ENCODE measurements at regions not wholly inside any gene's neighbourhood (a gene's known extent, or its start where the extent isn't known, plus 50 kb on each side); places are given as distances from the start of the nearest gene placed in this dataset.

- H3K4me1 ChIP-seq (ENCODE audit: control insufficient read depth, insufficient read depth, low read length) = no peaks in the 10 kb centered on the region
- H3K4me3 ChIP-seq (ENCODE audit: low read length) = no peak overlapping the region
- WGBS (ENCODE audit: insufficient coverage) = no CpG with 5 or more reads among the region's 2 CpGs
These were observed 361.4 kb downstream of the EPHA4 start for GRCh38 chr2:221210686-221211085.

GRCh38 chr2:221211653-221212052 is 360.5 kb downstream of the EPHA4 start:
- DNase-seq = no peak
- Histone ChIP-seq H3K9me3 (replicated peaks; ENCODE audit: control insufficient read depth, low read depth, low read length) (no peaks in the 10 kb centered on the region), H3K36me3 (ENCODE audit: control insufficient read depth, insufficient read depth, low read length) (no peaks in the 10 kb centered on the region), H3K27me3 (ENCODE audit: control insufficient read depth, insufficient read depth, low read length) (no peaks in the 10 kb centered on the region), H3K4me3 (ENCODE audit: low read length) (no peak overlapping the region), H3K4me1 (ENCODE audit: control insufficient read depth, insufficient read depth, low read length) (no peaks in the 10 kb centered on the region), H3K27ac (ENCODE audit: low read length) (no peak overlapping the region)
- WGBS (ENCODE audit: insufficient coverage) = no CpG with 5 or more reads among the region's 3 CpGs

More at GRCh38 chr2:221210686-221211085, 361.4 kb downstream of the EPHA4 start:
- H3K9me3 ChIP-seq (replicated peaks; ENCODE audit: control insufficient read depth, low read depth, low read length) = no peaks in the 10 kb centered on the region
- H3K27ac ChIP-seq (ENCODE audit: low read length) = no peak overlapping the region
- no peaks in the 10 kb centered on the region for H3K27me3 ChIP-seq (ENCODE audit: control insufficient read depth, insufficient read depth, low read length)
- DNase-seq = no peak
- H3K36me3 ChIP-seq (ENCODE audit: control insufficient read depth, insufficient read depth, low read length) = no peaks in the 10 kb centered on the region

GRCh38 chr2:221212105-221212504 is 360.0 kb downstream of the EPHA4 start:
- Histone ChIP-seq H3K36me3 (ENCODE audit: control insufficient read depth, insufficient read depth, low read length) (no peaks in the 10 kb centered on the region), H3K9me3 (replicated peaks; ENCODE audit: control insufficient read depth, low read depth, low read length) (no peaks in the 10 kb centered on the region), H3K4me1 (ENCODE audit: control insufficient read depth, insufficient read depth, low read length) (no peaks in the 10 kb centered on the region), H3K4me3 (ENCODE audit: low read length) (no peak overlapping the region), H3K27me3 (ENCODE audit: control insufficient read depth, insufficient read depth, low read length) (no peaks in the 10 kb centered on the region), H3K27ac (ENCODE audit: low read length) (no peak overlapping the region)
- WGBS (ENCODE audit: insufficient coverage) = 80% methylated on average over 1 of the region's 2 CpGs
- DNase-seq = no peak

- H3K27me3 ChIP-seq (ENCODE audit: control insufficient read depth, insufficient read depth, low read length) = no peaks in the 10 kb centered on the region
- WGBS (ENCODE audit: insufficient coverage) = no CpG with 5 or more reads among the region's 1 CpG
- no peaks in the 10 kb centered on the region for H3K4me1 ChIP-seq (ENCODE audit: control insufficient read depth, insufficient read depth, low read length)
- H3K9me3 ChIP-seq (replicated peaks; ENCODE audit: control insufficient read depth, low read depth, low read length) = no peaks in the 10 kb centered on the region
- H3K4me3 ChIP-seq (ENCODE audit: low read length) = no peak overlapping the region
- H3K36me3 ChIP-seq (ENCODE audit: control insufficient read depth, insufficient read depth, low read length) = no peaks in the 10 kb centered on the region
- no peak overlapping the region for H3K27ac ChIP-seq (ENCODE audit: low read length)
- DNase-seq = no peak
These were observed 356.6 kb downstream of the EPHA4 start for GRCh38 chr2:221215487-221215886.

- no peak overlapping the region for H3K4me3 ChIP-seq (ENCODE audit: low read length)
These were observed 355.5 kb downstream of the EPHA4 start for GRCh38 chr2:221216636-221217035.

GRCh38 chr2:221225752-221226151 is 346.4 kb downstream of the EPHA4 start:
- Histone ChIP-seq H3K27ac (ENCODE audit: low read length) (no peak overlapping the region), H3K27me3 (ENCODE audit: control insufficient read depth, insufficient read depth, low read length) (no peaks in the 10 kb centered on the region), H3K4me3 (ENCODE audit: low read length) (no peak overlapping the region), H3K4me1 (ENCODE audit: control insufficient read depth, insufficient read depth, low read length) (no peaks in the 10 kb centered on the region), H3K9me3 (replicated peaks; ENCODE audit: control insufficient read depth, low read depth, low read length) (no peaks in the 10 kb centered on the region), H3K36me3 (ENCODE audit: control insufficient read depth, insufficient read depth, low read length) (no peaks in the 10 kb centered on the region)
- no peak for DNase-seq
- WGBS (ENCODE audit: insufficient coverage) = 100% methylated on average over 1 of the region's 2 CpGs

More at GRCh38 chr2:221216636-221217035, 355.5 kb downstream of the EPHA4 start:
- Histone ChIP-seq H3K27ac (ENCODE audit: low read length) (no peak overlapping the region), H3K27me3 (ENCODE audit: control insufficient read depth, insufficient read depth, low read length) (no peaks in the 10 kb centered on the region), H3K4me1 (ENCODE audit: control insufficient read depth, insufficient read depth, low read length) (no peaks in the 10 kb centered on the region), H3K9me3 (replicated peaks; ENCODE audit: control insufficient read depth, low read depth, low read length) (no peaks in the 10 kb centered on the region), H3K36me3 (ENCODE audit: control insufficient read depth, insufficient read depth, low read length) (no peaks in the 10 kb centered on the region)
- WGBS (ENCODE audit: insufficient coverage) = no CpG with 5 or more reads among the region's 3 CpGs
- DNase-seq = peak; percentile 73

GRCh38 chr2:221228214-221228769 is 343.8 kb downstream of the EPHA4 start:
- peak overlapping the region; percentile 52 for H3K27ac ChIP-seq (ENCODE audit: low read length)
- H3K36me3 ChIP-seq (ENCODE audit: control insufficient read depth, insufficient read depth, low read length) = no peaks in the 10 kb centered on the region
- H3K9me3 ChIP-seq (replicated peaks; ENCODE audit: control insufficient read depth, low read depth, low read length) = no peaks in the 10 kb centered on the region
- DNase-seq = peak; percentile 74
- no peaks in the 10 kb centered on the region for H3K27me3 ChIP-seq (ENCODE audit: control insufficient read depth, insufficient read depth, low read length)
- no peaks in the 10 kb centered on the region for H3K4me1 ChIP-seq (ENCODE audit: control insufficient read depth, insufficient read depth, low read length)
- no peak overlapping the region for H3K4me3 ChIP-seq (ENCODE audit: low read length)
- WGBS (ENCODE audit: insufficient coverage) = no CpG with 5 or more reads among the region's 3 CpGs

GRCh38 chr2:221229099-221229498 is 343.0 kb downstream of the EPHA4 start:
- Histone ChIP-seq H3K9me3 (replicated peaks; ENCODE audit: control insufficient read depth, low read depth, low read length) (no peaks in the 10 kb centered on the region), H3K27ac (ENCODE audit: low read length) (peak overlapping the region; percentile 25), H3K4me1 (ENCODE audit: control insufficient read depth, insufficient read depth, low read length) (no peaks in the 10 kb centered on the region), H3K4me3 (ENCODE audit: low read length) (no peak overlapping the region), H3K27me3 (ENCODE audit: control insufficient read depth, insufficient read depth, low read length) (no peaks in the 10 kb centered on the region), H3K36me3 (ENCODE audit: control insufficient read depth, insufficient read depth, low read length) (no peaks in the 10 kb centered on the region)
- peak; percentile 59 for DNase-seq

- Histone ChIP-seq H3K36me3 (ENCODE audit: control insufficient read depth, insufficient read depth, low read length) (no peaks in the 10 kb centered on the region), H3K4me1 (ENCODE audit: control insufficient read depth, insufficient read depth, low read length) (no peaks in the 10 kb centered on the region), H3K27me3 (ENCODE audit: control insufficient read depth, insufficient read depth, low read length) (no peaks in the 10 kb centered on the region), H3K4me3 (ENCODE audit: low read length) (no peak overlapping the region), H3K9me3 (replicated peaks; ENCODE audit: control insufficient read depth, low read depth, low read length) (no peaks in the 10 kb centered on the region), H3K27ac (ENCODE audit: low read length) (no peak overlapping the region)
- no peak for DNase-seq
- 83% methylated on average over 1 of the region's 3 CpGs for WGBS (ENCODE audit: insufficient coverage)
These were observed 340.6 kb downstream of the EPHA4 start for GRCh38 chr2:221231511-221231910.

- no peaks in the 10 kb centered on the region for H3K4me1 ChIP-seq (ENCODE audit: control insufficient read depth, insufficient read depth, low read length)
- no peaks in the 10 kb centered on the region for H3K36me3 ChIP-seq (ENCODE audit: control insufficient read depth, insufficient read depth, low read length)
- peak; percentile 77 for DNase-seq
- no peaks in the 10 kb centered on the region for H3K9me3 ChIP-seq (replicated peaks; ENCODE audit: control insufficient read depth, low read depth, low read length)
- no peak overlapping the region for H3K4me3 ChIP-seq (ENCODE audit: low read length)
- no peaks in the 10 kb centered on the region for H3K27me3 ChIP-seq (ENCODE audit: control insufficient read depth, insufficient read depth, low read length)
- peak overlapping the region; percentile 16 for H3K27ac ChIP-seq (ENCODE audit: low read length)
- WGBS (ENCODE audit: insufficient coverage) = no CpG with 5 or more reads among the region's 2 CpGs
These were observed 336.2 kb downstream of the EPHA4 start for GRCh38 chr2:221235941-221236340.

GRCh38 chr2:221241072-221241471 is 331.0 kb downstream of the EPHA4 start:
- Histone ChIP-seq H3K27me3 (ENCODE audit: control insufficient read depth, insufficient read depth, low read length) (no peaks in the 10 kb centered on the region), H3K4me1 (ENCODE audit: control insufficient read depth, insufficient read depth, low read length) (no peaks in the 10 kb centered on the region), H3K4me3 (ENCODE audit: low read length) (no peak overlapping the region), H3K9me3 (replicated peaks; ENCODE audit: control insufficient read depth, low read depth, low read length) (no peaks in the 10 kb centered on the region), H3K27ac (ENCODE audit: low read length) (no peak overlapping the region), H3K36me3 (ENCODE audit: control insufficient read depth, insufficient read depth, low read length) (no peaks in the 10 kb centered on the region)
- no peak for DNase-seq
- WGBS (ENCODE audit: insufficient coverage) = 100% methylated on average over 2 of the region's 3 CpGs

Data from muscle of leg (tissue), 3 donors.